ENCODE measurements at regions not wholly inside any gene's neighbourhood (a gene's known extent, or its start where the extent isn't known, plus 50 kb on each side); places are given as distances from the start of the nearest gene placed in this dataset.
"Not testable (repeated sequence)": the region's sequence is repeated elsewhere in the genome, so short reads cannot be mapped to it uniquely, and the experiment has no call there.

DNA sequence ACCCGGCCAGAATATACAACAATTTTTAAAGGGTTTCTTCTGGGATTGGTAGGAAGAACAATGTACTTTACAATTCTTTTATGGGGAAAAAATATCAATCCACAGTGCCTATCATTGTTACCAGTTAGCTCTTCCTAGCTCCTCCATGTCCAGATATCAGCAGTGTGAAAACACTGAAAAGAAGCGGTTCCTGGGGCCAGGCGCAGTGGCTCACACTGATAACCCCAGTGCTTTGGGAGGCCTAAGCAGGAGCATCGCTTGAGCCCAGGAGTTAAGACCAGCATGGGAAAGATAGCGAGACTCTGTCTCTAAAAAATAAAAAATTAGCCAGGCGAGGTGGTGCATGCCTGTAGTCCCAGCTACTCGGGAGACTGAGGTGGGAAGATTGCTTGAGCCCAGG lies 114.5 kb upstream of the VOPP1 start:
- H3K4me1 ChIP-seq (ENCODE audit: insufficient read depth); H3K27me3 ChIP-seq; H3K27ac ChIP-seq; DNase-seq; H3K4me3 ChIP-seq; H3K9me3 ChIP-seq; intact Hi-C loops (cut with DNase I); H3K36me3 ChIP-seq: not testable (repeated sequence)
- WGBS, 3 donors, result 87 to 94% (median 90%) methylated on average over 7 of the region's 7 CpGs

DNA sequence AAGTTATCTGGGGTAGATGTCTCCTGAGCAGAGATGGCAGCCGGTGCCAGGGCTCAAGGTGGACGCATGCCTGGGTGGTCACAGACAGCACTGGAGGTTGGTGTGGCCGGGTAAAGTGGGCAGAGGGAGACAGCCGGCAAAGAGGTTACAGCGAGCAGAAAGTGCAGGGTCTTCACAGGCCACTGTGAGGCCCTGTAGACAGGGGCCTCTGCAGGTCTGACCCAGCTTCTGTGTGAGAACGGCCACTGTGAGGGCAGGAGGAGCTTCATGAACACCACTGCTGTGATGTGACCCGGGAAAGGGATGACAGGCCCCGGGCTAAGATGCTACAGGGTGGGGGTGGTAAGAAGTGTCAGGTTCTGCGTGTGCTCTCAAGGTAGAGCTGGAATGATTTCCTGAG lies 111.2 kb upstream of the VOPP1 start:
- H3K27ac ChIP-seq; H3K27me3 ChIP-seq; H3K9me3 ChIP-seq; DNase-seq; H3K36me3 ChIP-seq; H3K4me1 ChIP-seq (ENCODE audit: insufficient read depth); intact Hi-C loops (cut with DNase I); H3K4me3 ChIP-seq: not testable (repeated sequence)
- WGBS, 3 donors, result 88 to 95% (median 93%) methylated on average over 9 of the region's 9 CpGs

DNA sequence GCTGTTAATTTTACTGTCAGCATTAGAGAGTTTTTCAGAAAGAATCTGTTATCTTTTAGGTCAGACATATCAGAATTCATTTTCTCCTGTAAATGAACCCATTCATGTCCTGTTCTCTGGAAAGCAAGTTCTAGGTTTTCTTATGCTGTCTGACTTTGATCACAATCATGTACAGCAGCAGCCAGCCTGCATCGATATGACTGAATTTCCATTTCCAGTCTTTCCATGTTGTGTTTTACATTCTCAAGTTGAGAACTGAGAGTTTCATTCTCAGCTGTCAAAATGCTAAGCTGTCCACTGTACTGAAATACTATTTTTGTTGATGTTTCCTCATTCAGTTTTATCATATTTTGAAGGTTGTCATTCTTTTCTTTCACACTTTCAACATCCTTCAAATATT lies 103.3 kb upstream of the VOPP1 start:
- H3K4me3 ChIP-seq; H3K9me3 ChIP-seq; H3K27ac ChIP-seq; DNase-seq; intact Hi-C loops (cut with DNase I); H3K4me1 ChIP-seq (ENCODE audit: insufficient read depth); H3K27me3 ChIP-seq; H3K36me3 ChIP-seq: not testable (repeated sequence)
- WGBS, 3 donors, result 80 to 88% (median 81%) methylated on average over 1 of the region's 1 CpG

DNA sequence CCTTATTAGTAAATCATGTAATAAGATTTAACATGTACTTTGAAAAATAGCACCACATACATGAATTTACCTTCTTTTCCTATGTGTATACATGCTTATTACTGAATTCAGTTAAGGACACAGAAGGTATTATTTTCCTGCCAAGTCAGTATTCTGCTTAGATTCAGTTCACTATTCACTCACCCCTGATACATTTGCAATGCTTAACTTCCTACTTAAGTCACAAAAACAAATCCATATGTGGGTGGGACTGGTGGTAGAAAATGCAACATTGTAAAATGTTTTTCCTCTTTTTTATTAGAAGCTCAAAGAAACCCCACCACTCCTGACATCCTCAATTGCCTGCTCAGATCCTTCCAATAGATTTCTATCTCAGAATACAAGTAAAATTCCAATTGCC lies 101.2 kb upstream of the VOPP1 start:
- intact Hi-C loops (cut with DNase I); H3K9me3 ChIP-seq; H3K27ac ChIP-seq; H3K27me3 ChIP-seq; H3K4me3 ChIP-seq; DNase-seq; H3K4me1 ChIP-seq (ENCODE audit: insufficient read depth); H3K36me3 ChIP-seq: not testable (repeated sequence)

DNA sequence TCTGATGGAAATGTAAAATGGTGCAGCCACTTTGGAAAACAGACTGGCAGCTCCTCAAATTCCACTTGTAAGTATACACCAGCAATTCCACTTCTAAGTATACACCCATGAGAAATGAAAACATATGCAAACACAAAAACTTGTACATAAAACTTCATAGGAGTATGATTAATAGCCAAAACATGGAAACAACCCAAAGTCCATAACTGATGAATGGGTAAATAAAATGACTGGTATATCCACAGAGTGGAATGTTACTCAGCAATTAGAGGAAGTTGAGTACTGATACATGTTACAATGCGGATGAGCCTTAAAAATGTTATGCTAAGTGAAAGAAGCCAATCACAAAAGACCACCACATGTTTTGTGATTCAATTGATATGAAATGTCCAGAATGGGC lies 99.8 kb upstream of the VOPP1 start:
- H3K27me3 ChIP-seq; H3K4me3 ChIP-seq; H3K9me3 ChIP-seq; DNase-seq; H3K27ac ChIP-seq; intact Hi-C loops (cut with DNase I); H3K36me3 ChIP-seq; H3K4me1 ChIP-seq (ENCODE audit: insufficient read depth): not testable (repeated sequence)
- 88 to 100% methylated on average over 1 of the region's 1 CpG; no CpG with 5 or more reads in 1 of the 3 donors for WGBS, 3 donors

DNA sequence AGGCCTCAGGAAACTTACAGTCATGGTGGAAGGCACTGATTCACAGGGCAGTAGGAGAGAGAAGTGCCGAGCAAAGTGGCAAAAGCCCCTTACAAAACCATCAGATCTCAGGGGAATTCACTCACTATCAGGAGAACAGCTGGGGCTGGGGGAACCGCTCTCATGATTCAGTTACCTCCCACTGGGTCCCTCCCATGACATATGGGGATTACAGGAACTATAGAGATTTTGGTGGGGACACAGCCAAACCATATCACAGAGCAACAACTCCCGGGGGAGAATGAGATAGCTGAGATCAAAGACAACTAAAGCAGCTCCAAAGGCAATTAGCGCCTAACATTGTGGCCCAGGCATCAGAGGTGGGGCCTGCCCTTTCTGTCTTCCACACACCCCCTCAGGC lies 85.4 kb upstream of the VOPP1 start:
- Histone ChIP-seq H3K9me3 (no peaks in the 10 kb centered on the region), H3K27me3 (no peaks in the 10 kb centered on the region), H3K36me3 (no peaks in the 10 kb centered on the region), H3K4me1 (ENCODE audit: insufficient read depth) (no peaks in the 10 kb centered on the region), H3K4me3 (no peak overlapping the region), H3K27ac (no peak overlapping the region)
- DNase-seq, result no peak
- 42 to 51% (median 48%) methylated on average over 4 of the region's 4 CpGs for WGBS, 3 donors
- intact Hi-C loops (cut with DNase I), result no loop called here
- TF ChIP-seq EP300 (IDR thresholded peaks at IDR 0.05) (no peak), POLR2A (IDR thresholded peaks at IDR 0.05) (no peak)
- TF ChIP-seq, protein P1, sequence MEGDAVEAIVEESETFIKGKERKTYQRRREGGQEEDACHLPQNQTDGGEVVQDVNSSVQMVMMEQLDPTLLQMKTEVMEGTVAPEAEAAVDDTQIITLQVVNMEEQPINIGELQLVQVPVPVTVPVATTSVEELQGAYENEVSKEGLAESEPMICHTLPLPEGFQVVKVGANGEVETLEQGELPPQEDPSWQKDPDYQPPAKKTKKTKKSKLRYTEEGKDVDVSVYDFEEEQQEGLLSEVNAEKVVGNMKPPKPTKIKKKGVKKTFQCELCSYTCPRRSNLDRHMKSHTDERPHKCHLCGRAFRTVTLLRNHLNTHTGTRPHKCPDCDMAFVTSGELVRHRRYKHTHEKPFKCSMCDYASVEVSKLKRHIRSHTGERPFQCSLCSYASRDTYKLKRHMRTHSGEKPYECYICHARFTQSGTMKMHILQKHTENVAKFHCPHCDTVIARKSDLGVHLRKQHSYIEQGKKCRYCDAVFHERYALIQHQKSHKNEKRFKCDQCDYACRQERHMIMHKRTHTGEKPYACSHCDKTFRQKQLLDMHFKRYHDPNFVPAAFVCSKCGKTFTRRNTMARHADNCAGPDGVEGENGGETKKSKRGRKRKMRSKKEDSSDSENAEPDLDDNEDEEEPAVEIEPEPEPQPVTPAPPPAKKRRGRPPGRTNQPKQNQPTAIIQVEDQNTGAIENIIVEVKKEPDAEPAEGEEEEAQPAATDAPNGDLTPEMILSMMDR (IDR thresholded peaks at IDR 0.05), result no peak

DNA sequence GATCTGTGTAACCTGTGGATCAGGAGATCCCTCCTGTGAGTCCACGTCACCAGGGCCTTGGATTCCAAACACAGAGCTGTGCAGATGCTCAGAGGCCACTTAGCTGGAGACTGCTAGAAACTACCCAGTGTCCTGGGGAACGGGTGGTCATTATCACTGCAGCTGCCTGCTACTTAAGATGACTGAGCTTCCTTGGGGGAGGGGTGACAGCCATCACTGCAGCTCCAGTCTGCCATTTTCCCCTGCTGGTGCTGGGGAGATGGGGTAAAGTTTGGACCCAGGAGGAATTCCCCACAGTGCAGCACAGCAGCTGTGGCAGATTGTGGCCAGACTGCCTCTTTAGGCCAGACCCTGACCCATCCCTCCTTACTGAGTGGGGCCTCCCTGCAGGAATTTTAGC lies 78.8 kb upstream of the VOPP1 start:
- DNase-seq, result no peak
- Histone ChIP-seq H3K27me3 (no peaks in the 10 kb centered on the region), H3K4me1 (ENCODE audit: insufficient read depth) (no peaks in the 10 kb centered on the region), H3K9me3 (no peaks in the 10 kb centered on the region), H3K4me3 (no peak overlapping the region), H3K27ac (no peak overlapping the region), H3K36me3 (no peaks in the 10 kb centered on the region)
- TF ChIP-seq, protein P1 (IDR thresholded peaks at IDR 0.05), result no peak
- TF ChIP-seq EP300 (IDR thresholded peaks at IDR 0.05) (no peak), POLR2A (IDR thresholded peaks at IDR 0.05) (no peak)
- intact Hi-C loops (cut with DNase I), result no loop called here
- 85 to 94% (median 85%) methylated on average over 2 of the region's 2 CpGs for WGBS, 3 donors
